ENCODE measurements at regions not wholly inside any gene's neighbourhood (a gene's known extent, or its start where the extent isn't known, plus 50 kb on each side); places are given as distances from the start of the nearest gene placed in this dataset.

DNA sequence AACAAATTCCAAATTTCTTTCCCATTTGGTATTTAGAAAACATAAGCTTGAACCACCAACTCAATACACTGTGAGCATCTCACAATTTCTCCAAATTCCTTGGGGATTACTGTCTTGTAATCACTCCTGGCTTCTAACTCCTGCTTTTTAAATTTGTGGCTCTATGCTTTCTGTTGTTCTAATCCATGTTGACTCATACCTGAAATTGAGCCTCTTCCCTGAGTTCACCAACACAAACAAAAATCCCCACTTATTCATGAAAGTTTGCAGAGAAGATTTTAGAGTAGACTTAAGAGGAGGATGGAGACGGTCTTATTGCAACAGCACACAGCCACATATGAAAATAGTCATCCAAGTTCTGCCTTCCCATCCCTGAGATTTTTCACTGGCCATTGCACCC lies 252.5 kb downstream of the PTEN start:
- Histone ChIP-seq H3K9me2 (replicated peaks; ENCODE audit: control insufficient read depth, low read length) (no peaks in the 10 kb centered on the region), H3K9me3 (ENCODE audit: control insufficient read depth, insufficient read depth, low read length) (no peaks in the 10 kb centered on the region), H3K4me3 (ENCODE audit: low read length) (peak overlapping the region; percentile 26), H3K4me2 (ENCODE audit: low read length) (peak overlapping the region; percentile 66), H4K20me1 (ENCODE audit: control insufficient read depth, insufficient read depth, low read depth, low read length) (no peaks in the 10 kb centered on the region), H3K27ac (ENCODE audit: low read depth, low read length) (peak overlapping the region; percentile 91), H3K4me1 (ENCODE audit: control insufficient read depth, low read length) (peaks cover 100% of the 10 kb centered on the region), H3K79me2 (ENCODE audit: control insufficient read depth, low read length) (no peaks in the 10 kb centered on the region), H3F3A (ENCODE audit: control insufficient read depth, insufficient read depth) (peaks cover 49% of the 10 kb centered on the region), H3K27me3 (ENCODE audit: control insufficient read depth, low read length) (no peaks in the 10 kb centered on the region), H3K36me3 (ENCODE audit: control insufficient read depth, low read length) (peaks cover 8% of the 10 kb centered on the region)
- no peak for TF ChIP-seq EZH2phosphoT487 (IDR thresholded peaks at IDR 0.05; ENCODE audit: borderline replicate concordance, low read length)
- TF ChIP-seq, protein P1, sequence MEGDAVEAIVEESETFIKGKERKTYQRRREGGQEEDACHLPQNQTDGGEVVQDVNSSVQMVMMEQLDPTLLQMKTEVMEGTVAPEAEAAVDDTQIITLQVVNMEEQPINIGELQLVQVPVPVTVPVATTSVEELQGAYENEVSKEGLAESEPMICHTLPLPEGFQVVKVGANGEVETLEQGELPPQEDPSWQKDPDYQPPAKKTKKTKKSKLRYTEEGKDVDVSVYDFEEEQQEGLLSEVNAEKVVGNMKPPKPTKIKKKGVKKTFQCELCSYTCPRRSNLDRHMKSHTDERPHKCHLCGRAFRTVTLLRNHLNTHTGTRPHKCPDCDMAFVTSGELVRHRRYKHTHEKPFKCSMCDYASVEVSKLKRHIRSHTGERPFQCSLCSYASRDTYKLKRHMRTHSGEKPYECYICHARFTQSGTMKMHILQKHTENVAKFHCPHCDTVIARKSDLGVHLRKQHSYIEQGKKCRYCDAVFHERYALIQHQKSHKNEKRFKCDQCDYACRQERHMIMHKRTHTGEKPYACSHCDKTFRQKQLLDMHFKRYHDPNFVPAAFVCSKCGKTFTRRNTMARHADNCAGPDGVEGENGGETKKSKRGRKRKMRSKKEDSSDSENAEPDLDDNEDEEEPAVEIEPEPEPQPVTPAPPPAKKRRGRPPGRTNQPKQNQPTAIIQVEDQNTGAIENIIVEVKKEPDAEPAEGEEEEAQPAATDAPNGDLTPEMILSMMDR (IDR thresholded peaks at IDR 0.05; ENCODE audit: low read depth, low read length, poor library complexity, severe bottlenecking), result no peak

DNA sequence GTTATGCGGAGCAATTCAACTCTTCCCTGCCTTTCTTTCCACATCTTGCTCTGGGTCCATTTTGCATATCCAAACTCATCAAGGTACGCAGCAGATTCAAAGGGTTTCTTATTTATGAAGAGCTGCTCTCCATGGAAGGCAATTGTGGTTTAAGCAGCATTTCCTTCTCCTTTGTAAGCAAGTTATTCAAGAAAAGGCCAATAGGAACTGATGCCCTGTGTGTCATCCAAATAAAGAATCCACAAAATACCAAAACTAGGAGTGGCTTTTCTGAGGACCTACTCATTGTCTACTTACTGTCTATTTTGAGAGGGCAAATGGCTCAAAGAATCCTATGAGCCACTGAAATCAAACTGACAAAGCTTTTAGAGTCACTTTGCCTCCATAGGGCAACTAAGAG lies 253.1 kb downstream of the PTEN start:
- peaks cover 46% of the 10 kb centered on the region for H3F3A ChIP-seq (ENCODE audit: control insufficient read depth, insufficient read depth)
- no peaks in the 10 kb centered on the region for H3K9me2 ChIP-seq (replicated peaks; ENCODE audit: control insufficient read depth, low read length)
- no peaks in the 10 kb centered on the region for H4K20me1 ChIP-seq (ENCODE audit: control insufficient read depth, insufficient read depth, low read depth, low read length)
- peaks cover 100% of the 10 kb centered on the region for H3K4me1 ChIP-seq (ENCODE audit: control insufficient read depth, low read length)
- peak overlapping the region; percentile 66 for H3K4me2 ChIP-seq (ENCODE audit: low read length)
- 0 out of 2 replicates have a peak overlapping the region, but pooled peaks have one; percentile 2 for H3K4me3 ChIP-seq (ENCODE audit: low read length)
- no peaks in the 10 kb centered on the region for H3K79me2 ChIP-seq (ENCODE audit: control insufficient read depth, low read length)
- TF ChIP-seq EZH2phosphoT487 (IDR thresholded peaks at IDR 0.05; ENCODE audit: borderline replicate concordance, low read length), result no peak
- TF ChIP-seq, protein P1 (IDR thresholded peaks at IDR 0.05; ENCODE audit: low read depth, low read length, poor library complexity, severe bottlenecking), result no peak
- peaks cover 8% of the 10 kb centered on the region for H3K36me3 ChIP-seq (ENCODE audit: control insufficient read depth, low read length)
- H3K27ac ChIP-seq (ENCODE audit: low read depth, low read length), result peak overlapping the region; percentile 91
- no peaks in the 10 kb centered on the region for H3K9me3 ChIP-seq (ENCODE audit: control insufficient read depth, insufficient read depth, low read length)
- no peaks in the 10 kb centered on the region for H3K27me3 ChIP-seq (ENCODE audit: control insufficient read depth, low read length)

DNA sequence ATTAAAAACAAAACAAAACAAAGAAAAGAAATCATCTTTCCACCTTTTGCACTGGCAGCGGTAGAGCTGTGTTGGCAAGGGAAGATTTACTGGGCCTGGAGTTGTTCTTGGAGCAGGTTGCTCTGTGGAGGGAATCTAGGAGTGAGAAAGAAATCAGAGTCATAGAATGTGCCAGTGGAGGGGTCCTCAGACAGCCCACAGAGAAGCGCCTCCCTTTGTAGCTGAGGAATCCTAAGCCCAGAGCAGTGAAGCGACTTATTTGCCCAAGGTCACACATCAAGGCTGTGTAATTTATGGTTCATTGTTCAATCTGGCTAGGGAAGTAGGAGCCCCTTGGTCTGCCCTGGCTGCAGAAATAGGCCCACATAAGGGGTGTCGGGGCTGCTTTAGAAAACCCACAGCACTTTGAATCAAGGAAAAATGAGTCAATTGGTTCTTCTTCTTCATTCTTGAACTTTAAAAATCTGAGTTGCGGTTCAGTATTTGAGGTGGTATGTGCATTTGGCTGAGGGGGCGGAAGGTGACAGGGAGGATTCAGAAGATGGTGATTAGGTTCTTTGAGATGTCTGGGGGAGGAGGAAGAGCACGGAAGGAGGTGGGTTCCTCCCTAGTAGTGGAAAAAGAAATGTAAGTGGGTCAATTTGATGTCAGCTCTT lies 253.7 kb downstream of the PTEN start:
- no peaks in the 10 kb centered on the region for H3K79me2 ChIP-seq (ENCODE audit: control insufficient read depth, low read length)
- TF ChIP-seq, protein P1 (IDR thresholded peaks at IDR 0.05; ENCODE audit: low read depth, low read length, poor library complexity, severe bottlenecking), result no peak
- TF ChIP-seq EZH2phosphoT487 (IDR thresholded peaks at IDR 0.05; ENCODE audit: borderline replicate concordance, low read length), result no peak
- H3K27ac ChIP-seq (ENCODE audit: low read depth, low read length), result peak overlapping the region; percentile 91
- H3K4me3 ChIP-seq (ENCODE audit: low read length), result 0 out of 2 replicates have a peak overlapping the region, but pooled peaks have one; percentile 2
- peaks cover 46% of the 10 kb centered on the region for H3F3A ChIP-seq (ENCODE audit: control insufficient read depth, insufficient read depth)
- H3K4me2 ChIP-seq (ENCODE audit: low read length), result peak overlapping the region; percentile 66
- no peaks in the 10 kb centered on the region for H3K27me3 ChIP-seq (ENCODE audit: control insufficient read depth, low read length)
- H3K4me1 ChIP-seq (ENCODE audit: control insufficient read depth, low read length), result peaks cover 100% of the 10 kb centered on the region
- H3K9me2 ChIP-seq (replicated peaks; ENCODE audit: control insufficient read depth, low read length), result no peaks in the 10 kb centered on the region
- H4K20me1 ChIP-seq (ENCODE audit: control insufficient read depth, insufficient read depth, low read depth, low read length), result no peaks in the 10 kb centered on the region
- H3K36me3 ChIP-seq (ENCODE audit: control insufficient read depth, low read length), result peaks cover 8% of the 10 kb centered on the region
- no peaks in the 10 kb centered on the region for H3K9me3 ChIP-seq (ENCODE audit: control insufficient read depth, insufficient read depth, low read length)

Data from DOHH2 (cell line).